ENCODE measurements at regions not wholly inside any gene's neighbourhood (a gene's known extent, or its start where the extent isn't known, plus 50 kb on each side); places are given as distances from the start of the nearest gene placed in this dataset.
A peak's percentile ranks its signal among the peaks of the same experiment; 100 is the strongest.

GRCh38 chr6:79864421-79864820 lies 82.9 kb downstream of the ELOVL4 start:
- DNase-seq (ENCODE audit: low read depth), result no peak

GRCh38 chr6:79864001-79864400 lies 83.4 kb downstream of the ELOVL4 start:
- DNase-seq (ENCODE audit: low read depth), result no peak

GRCh38 chr6:79863566-79863965 lies 83.8 kb downstream of the ELOVL4 start:
- DNase-seq (ENCODE audit: low read depth), result no peak

- no peak for DNase-seq (ENCODE audit: low read depth)
Observed at GRCh38 chr6:79862711-79863110, 84.6 kb downstream of the ELOVL4 start.

- DNase-seq (ENCODE audit: low read depth), result no peak
Observed at GRCh38 chr6:79862126-79862525, 85.2 kb downstream of the ELOVL4 start.

GRCh38 chr6:79861023-79861422 lies 86.3 kb downstream of the ELOVL4 start:
- DNase-seq (ENCODE audit: low read depth), result no peak

GRCh38 chr6:79847426-79847825 lies 99.9 kb downstream of the ELOVL4 start:
- DNase-seq (ENCODE audit: low read depth), result no peak

GRCh38 chr6:79842376-79843040 lies 104.8 kb downstream of the ELOVL4 start:
- DNase-seq (ENCODE audit: low read depth), result no peak

- no peak for DNase-seq (ENCODE audit: low read depth)
Observed at GRCh38 chr6:79841577-79842375, 105.6 kb downstream of the ELOVL4 start.

- no peak for DNase-seq (ENCODE audit: low read depth)
Observed at GRCh38 chr6:79838851-79839250, 108.5 kb downstream of the ELOVL4 start.

GRCh38 chr6:79833964-79834284 lies 113.4 kb downstream of the ELOVL4 start:
- DNase-seq (ENCODE audit: low read depth), result no peak

GRCh38 chr6:79833264-79833963 lies 113.9 kb downstream of the ELOVL4 start:
- no peak for DNase-seq (ENCODE audit: low read depth)

- DNase-seq (ENCODE audit: low read depth), result no peak
Observed at GRCh38 chr6:79832723-79833122, 114.6 kb downstream of the ELOVL4 start.

- DNase-seq (ENCODE audit: low read depth), result no peak
Observed at GRCh38 chr6:79824202-79824601, 123.2 kb downstream of the ELOVL4 start.

GRCh38 chr6:79821859-79822258 lies 125.5 kb downstream of the ELOVL4 start:
- DNase-seq (ENCODE audit: low read depth), result no peak

- no peak for DNase-seq (ENCODE audit: low read depth)
Observed at GRCh38 chr6:79818471-79818870, 128.9 kb downstream of the ELOVL4 start.

GRCh38 chr6:79814940-79815339 lies 132.4 kb downstream of the ELOVL4 start:
- DNase-seq (ENCODE audit: low read depth), result no peak

GRCh38 chr6:79813854-79814709 lies 133.3 kb downstream of the ELOVL4 start:
- peak; percentile 40 for DNase-seq (ENCODE audit: low read depth)

GRCh38 chr6:79813143-79813850 lies 134.1 kb downstream of the ELOVL4 start:
- DNase-seq (ENCODE audit: low read depth), result no peak

- DNase-seq (ENCODE audit: low read depth), result no peak
Observed at GRCh38 chr6:79812195-79812594, 135.2 kb downstream of the ELOVL4 start.

GRCh38 chr6:79810871-79811270 lies 136.5 kb downstream of the ELOVL4 start:
- DNase-seq (ENCODE audit: low read depth), result no peak
